ENCODE measurements at regions not wholly inside any gene's neighbourhood (a gene's known extent, or its start where the extent isn't known, plus 50 kb on each side); places are given as distances from the start of the nearest gene placed in this dataset.
"Not testable (repeated sequence)": the region's sequence is repeated elsewhere in the genome, so short reads cannot be mapped to it uniquely, and the experiment has no call there.

DNA sequence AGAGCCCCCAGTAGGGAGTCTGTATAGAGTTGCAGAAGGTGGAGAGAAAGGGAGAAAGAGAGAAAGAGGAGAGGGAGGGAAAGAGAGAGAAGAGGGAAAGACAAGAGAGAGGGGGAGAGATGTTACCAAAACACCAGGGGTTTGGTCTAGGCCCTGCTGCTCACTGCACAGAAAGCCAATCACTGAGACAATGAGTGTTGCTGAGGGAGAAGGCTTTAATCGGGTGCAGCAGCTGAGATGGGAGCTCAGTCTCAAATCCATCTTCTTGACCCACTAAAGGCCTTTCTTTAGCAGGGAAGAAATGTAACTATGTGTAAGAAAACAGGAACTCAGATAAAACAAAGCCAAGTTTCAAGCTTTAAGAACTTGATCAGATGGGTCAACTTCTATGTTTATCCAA lies 198.2 kb upstream of the FOXK1 start:
- no peak overlapping the region for H3K9ac ChIP-seq (ENCODE audit: insufficient read length)
- H3K36me3 ChIP-seq (ENCODE audit: insufficient read depth, low read length), result no peaks in the 10 kb centered on the region
- DNase-seq (ENCODE audit: low read depth, low spot score), result no peak
- H3K4me3 ChIP-seq, result no peak overlapping the region
- no peak for TF ChIP-seq EZH2 (IDR thresholded peaks at IDR 0.05)
- no peak for TF ChIP-seq POLR2AphosphoS5 (IDR thresholded peaks at IDR 0.05; ENCODE audit: borderline replicate concordance, low read depth, low read length)
- TF ChIP-seq FOXP2 (optimal IDR thresholded peaks at IDR 0.05; ENCODE audit: control extremely low read depth, extremely low read length, insufficient read depth), result no peak
- H3K27ac ChIP-seq, result no peak overlapping the region
- H3K9me3 ChIP-seq (ENCODE audit: low read depth, low read length), result 0 out of 2 replicates have a peak, but pooled peaks cover 2% of the 10 kb centered on the region

DNA sequence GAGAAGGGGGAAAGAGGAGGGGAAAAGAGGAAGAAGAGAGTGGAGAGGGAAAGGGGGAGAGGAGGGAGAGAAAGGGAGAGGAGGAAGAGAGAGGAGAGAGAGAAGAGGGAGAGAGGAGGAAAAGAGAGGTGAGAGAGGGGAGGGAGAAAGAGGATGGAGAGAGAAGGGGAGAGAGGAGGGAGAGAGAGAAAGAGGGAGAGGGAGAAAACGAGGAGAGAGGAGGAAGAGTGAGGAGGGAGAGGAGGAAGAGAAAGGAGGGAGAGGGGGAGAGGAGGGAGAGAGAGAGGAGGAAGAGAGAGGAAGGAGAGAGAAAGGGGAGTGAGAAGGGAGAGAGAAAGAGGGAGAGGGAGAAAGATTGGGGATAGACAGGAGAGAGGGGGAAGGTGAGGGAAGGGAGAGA lies 197.6 kb upstream of the FOXK1 start:
- Histone ChIP-seq H3K9ac (ENCODE audit: insufficient read length) (no peak overlapping the region), H3K36me3 (ENCODE audit: insufficient read depth, low read length) (no peaks in the 10 kb centered on the region), H3K27ac (no peak overlapping the region), H3K4me3 (no peak overlapping the region), H3K9me3 (ENCODE audit: low read depth, low read length) (0 out of 2 replicates have a peak, but pooled peaks cover 2% of the 10 kb centered on the region)
- no peak for DNase-seq (ENCODE audit: low read depth, low spot score)
- TF ChIP-seq POLR2AphosphoS5 (IDR thresholded peaks at IDR 0.05; ENCODE audit: borderline replicate concordance, low read depth, low read length), result no peak
- no peak for TF ChIP-seq EZH2 (IDR thresholded peaks at IDR 0.05)
- TF ChIP-seq FOXP2 (optimal IDR thresholded peaks at IDR 0.05; ENCODE audit: control extremely low read depth, extremely low read length, insufficient read depth), result no peak

DNA sequence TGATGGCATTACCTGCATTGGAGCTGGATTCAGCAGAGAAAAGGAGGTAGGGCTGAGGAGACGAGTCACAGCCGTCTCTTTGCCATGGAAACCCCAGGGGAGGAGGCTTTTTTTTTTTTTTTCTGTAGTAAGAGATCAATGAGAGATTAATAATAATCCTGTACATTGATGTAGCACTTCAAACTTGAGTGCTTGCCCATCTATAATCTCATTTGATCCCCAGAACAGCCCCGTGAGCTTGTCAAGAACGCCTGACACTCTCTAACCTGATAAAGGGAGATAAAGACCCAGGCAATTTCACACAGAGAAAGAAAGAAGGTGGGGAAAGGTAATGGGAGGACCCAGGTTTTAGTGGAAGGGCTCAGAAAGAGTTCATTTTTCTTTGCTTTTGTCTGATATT lies 195.2 kb upstream of the FOXK1 start:
- Histone ChIP-seq H3K36me3 (ENCODE audit: insufficient read depth, low read length) (no peaks in the 10 kb centered on the region), H3K27ac (no peak overlapping the region), H3K9ac (ENCODE audit: insufficient read length) (no peak overlapping the region), H3K9me3 (ENCODE audit: low read depth, low read length) (0 out of 2 replicates have a peak, but pooled peaks cover 2% of the 10 kb centered on the region), H3K4me3 (no peak overlapping the region)
- TF ChIP-seq POLR2AphosphoS5 (IDR thresholded peaks at IDR 0.05; ENCODE audit: borderline replicate concordance, low read depth, low read length) (no peak), EZH2 (IDR thresholded peaks at IDR 0.05) (no peak), FOXP2 (optimal IDR thresholded peaks at IDR 0.05; ENCODE audit: control extremely low read depth, extremely low read length, insufficient read depth) (no peak)
- DNase-seq (ENCODE audit: low read depth, low spot score), result no peak

DNA sequence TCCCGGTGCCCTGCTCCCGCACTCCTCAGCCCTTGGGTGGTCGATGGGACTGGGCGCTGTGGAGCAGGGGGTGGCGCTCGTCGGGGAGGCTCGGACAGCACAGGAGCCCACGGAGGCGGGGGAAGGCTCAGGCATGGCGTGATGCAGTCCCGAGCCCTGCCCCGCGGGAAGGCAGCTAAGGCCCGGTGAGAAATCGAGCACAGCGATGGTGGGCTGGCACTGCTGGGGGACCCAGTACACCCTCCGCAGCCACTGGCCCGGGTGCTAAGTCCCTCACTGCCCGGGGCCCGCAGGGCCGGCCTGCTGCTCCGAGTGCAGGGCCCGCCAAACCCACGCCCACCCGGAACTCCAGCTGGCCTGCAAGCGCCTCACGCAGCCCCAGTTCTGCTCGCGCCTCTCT lies 185.2 kb upstream of the FOXK1 start:
- H3K9ac ChIP-seq (ENCODE audit: insufficient read length); H3K36me3 ChIP-seq (ENCODE audit: insufficient read depth, low read length); DNase-seq (ENCODE audit: low read depth, low spot score); H3K4me3 ChIP-seq; H3K27ac ChIP-seq; H3K9me3 ChIP-seq (ENCODE audit: low read depth, low read length): not testable (repeated sequence)

DNA sequence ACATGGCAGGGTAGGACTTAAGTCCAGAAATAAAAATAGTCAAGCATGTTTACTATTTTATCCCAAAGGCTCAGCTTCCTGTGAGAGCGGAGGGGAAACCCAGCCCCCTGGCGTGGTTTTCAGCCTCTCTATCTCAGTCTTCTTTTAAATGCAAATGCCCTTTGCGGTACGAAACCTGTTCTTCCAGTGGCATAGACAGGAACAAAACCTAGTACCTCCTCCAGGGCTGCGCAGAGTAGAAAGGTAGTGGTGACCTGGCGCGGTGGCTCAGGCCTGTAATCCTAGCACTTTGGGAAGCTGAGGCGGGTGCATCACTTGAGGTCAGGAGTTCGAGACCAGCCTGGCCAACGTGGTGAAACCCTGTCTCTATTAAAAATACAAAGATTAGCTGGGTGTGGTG lies 181.3 kb upstream of the FOXK1 start:
- H3K9ac ChIP-seq (ENCODE audit: insufficient read length), result no peak overlapping the region
- TF ChIP-seq FOXP2 (optimal IDR thresholded peaks at IDR 0.05; ENCODE audit: control extremely low read depth, extremely low read length, insufficient read depth), result no peak
- TF ChIP-seq EZH2 (IDR thresholded peaks at IDR 0.05), result no peak
- no peak for TF ChIP-seq POLR2AphosphoS5 (IDR thresholded peaks at IDR 0.05; ENCODE audit: borderline replicate concordance, low read depth, low read length)
- no peaks in the 10 kb centered on the region for H3K9me3 ChIP-seq (ENCODE audit: low read depth, low read length)

DNA sequence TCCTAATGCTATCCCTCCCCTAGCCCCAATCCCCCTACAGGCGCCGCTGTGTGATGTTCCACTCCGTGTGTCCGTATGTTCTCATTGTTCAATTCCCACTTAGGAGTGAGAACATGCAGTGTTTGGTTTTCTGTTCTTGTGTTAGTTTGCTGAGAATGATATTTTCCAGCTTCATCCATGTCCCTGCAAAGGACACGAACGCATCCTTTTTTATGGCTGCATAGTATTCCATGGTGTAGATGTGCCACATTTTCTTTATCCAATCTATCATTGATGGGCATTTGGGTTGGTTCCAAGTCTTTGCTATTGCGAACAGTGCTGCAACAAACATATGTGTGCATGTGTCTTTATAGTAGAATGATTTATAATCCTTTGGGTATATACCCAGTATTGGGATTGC lies 174.2 kb upstream of the FOXK1 start:
- H3K27ac ChIP-seq; H3K4me3 ChIP-seq; DNase-seq (ENCODE audit: low read depth, low spot score): not testable (repeated sequence)

More for the DNA sequence above, 181.3 kb upstream of the FOXK1 start:
- Histone ChIP-seq H3K4me3 (no peak overlapping the region), H3K27ac (no peak overlapping the region), H3K36me3 (ENCODE audit: insufficient read depth, low read length) (no peaks in the 10 kb centered on the region)
- DNase-seq (ENCODE audit: low read depth, low spot score), result no peak

DNA sequence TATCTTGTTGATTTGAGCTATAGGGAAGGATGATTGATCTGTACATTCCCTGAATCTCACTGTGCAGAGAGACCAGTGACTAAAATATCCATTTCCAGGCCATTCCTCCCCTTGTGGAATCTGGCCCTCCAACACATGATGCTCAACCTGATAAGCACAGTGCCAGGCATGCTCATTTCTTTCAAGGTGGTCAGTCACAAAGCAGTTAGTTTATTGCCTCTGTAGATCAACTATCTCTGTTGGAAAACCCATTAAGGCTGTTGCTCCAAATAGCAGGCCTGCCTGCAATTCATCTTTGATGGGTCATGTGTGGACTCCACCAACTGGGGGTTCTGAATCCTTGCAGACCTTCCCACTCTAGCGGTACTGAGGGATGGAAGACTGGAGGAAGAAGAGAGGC lies 168.6 kb upstream of the FOXK1 start:
- Histone ChIP-seq H3K4me3 (no peak overlapping the region), H3K9ac (ENCODE audit: insufficient read length) (no peak overlapping the region), H3K27ac (no peak overlapping the region), H3K9me3 (ENCODE audit: low read depth, low read length) (no peaks in the 10 kb centered on the region), H3K36me3 (ENCODE audit: insufficient read depth, low read length) (no peaks in the 10 kb centered on the region)
- no peak for DNase-seq (ENCODE audit: low read depth, low spot score)
- TF ChIP-seq EZH2 (IDR thresholded peaks at IDR 0.05) (no peak), FOXP2 (optimal IDR thresholded peaks at IDR 0.05; ENCODE audit: control extremely low read depth, extremely low read length, insufficient read depth) (no peak), POLR2AphosphoS5 (IDR thresholded peaks at IDR 0.05; ENCODE audit: borderline replicate concordance, low read depth, low read length) (no peak)

More for the DNA sequence above, 174.2 kb upstream of the FOXK1 start:
- not testable (repeated sequence) for H3K9me3 ChIP-seq (ENCODE audit: low read depth, low read length); H3K36me3 ChIP-seq (ENCODE audit: insufficient read depth, low read length); H3K9ac ChIP-seq (ENCODE audit: insufficient read length)

DNA sequence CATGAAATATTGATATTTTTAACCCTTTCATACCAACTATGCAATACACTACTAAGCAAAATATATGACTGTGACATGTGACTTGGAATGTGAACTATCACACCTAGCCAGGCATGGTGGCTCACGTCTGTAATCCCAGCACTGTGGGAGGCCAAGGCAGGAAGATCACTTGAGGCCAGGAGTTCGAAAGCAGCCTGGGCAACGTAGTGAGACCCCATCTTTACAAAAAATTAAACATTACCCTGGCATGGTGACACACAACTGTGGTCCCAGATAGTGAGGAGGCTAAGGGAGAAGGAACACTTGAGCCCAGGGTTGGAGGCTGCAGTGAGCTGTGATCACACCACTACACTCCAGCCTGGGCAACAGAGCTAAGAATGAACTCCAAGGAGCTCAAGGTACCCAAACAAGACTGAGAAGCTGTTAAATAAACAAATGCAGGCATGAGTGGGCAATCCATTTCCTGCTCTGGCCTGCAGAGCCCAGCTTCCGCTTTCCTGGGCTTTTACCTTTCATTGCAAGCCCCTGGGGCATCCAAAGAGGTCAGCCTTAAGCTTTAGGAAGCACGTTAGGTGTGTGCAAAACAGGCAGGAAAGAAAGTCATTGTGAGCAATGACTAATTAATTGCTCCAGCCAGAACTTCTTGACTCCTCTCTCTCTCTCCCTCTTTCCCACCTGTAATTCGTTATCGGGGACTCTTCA lies 162.1 kb upstream of the FOXK1 start:
- Histone ChIP-seq H3K9ac (ENCODE audit: insufficient read length) (no peak overlapping the region), H3K27ac (no peak overlapping the region), H3K4me3 (no peak overlapping the region), H3K9me3 (ENCODE audit: low read depth, low read length) (no peaks in the 10 kb centered on the region), H3K36me3 (ENCODE audit: insufficient read depth, low read length) (no peaks in the 10 kb centered on the region)
- DNase-seq (ENCODE audit: low read depth, low spot score), result no peak
- TF ChIP-seq EZH2 (IDR thresholded peaks at IDR 0.05) (no peak), FOXP2 (optimal IDR thresholded peaks at IDR 0.05; ENCODE audit: control extremely low read depth, extremely low read length, insufficient read depth) (no peak), POLR2AphosphoS5 (IDR thresholded peaks at IDR 0.05; ENCODE audit: borderline replicate concordance, low read depth, low read length) (no peak)

DNA sequence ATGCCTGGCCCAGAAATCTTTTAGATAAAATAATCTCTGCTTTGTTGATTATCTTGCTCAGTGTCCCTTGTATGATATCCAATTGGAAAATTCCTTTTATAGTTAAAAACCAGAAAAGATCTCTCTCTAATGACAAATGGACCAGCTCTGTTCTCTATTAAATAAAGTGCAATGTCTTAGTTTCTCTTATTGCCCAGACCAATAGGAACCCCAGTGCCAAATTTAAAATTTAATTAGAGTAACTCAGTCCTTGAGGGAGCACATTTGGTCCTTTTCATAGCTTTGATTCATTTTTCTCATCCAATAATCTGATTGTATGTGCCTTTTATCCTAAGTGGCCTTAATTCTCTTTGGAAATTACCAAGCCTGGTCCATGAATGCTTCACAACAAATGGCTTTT lies 158.9 kb upstream of the FOXK1 start:
- no peak for DNase-seq (ENCODE audit: low read depth, low spot score)
- no peaks in the 10 kb centered on the region for H3K36me3 ChIP-seq (ENCODE audit: insufficient read depth, low read length)
- TF ChIP-seq POLR2AphosphoS5 (IDR thresholded peaks at IDR 0.05; ENCODE audit: borderline replicate concordance, low read depth, low read length) (no peak), FOXP2 (optimal IDR thresholded peaks at IDR 0.05; ENCODE audit: control extremely low read depth, extremely low read length, insufficient read depth) (no peak), EZH2 (IDR thresholded peaks at IDR 0.05) (no peak)
- H3K4me3 ChIP-seq, result no peak overlapping the region
- H3K9me3 ChIP-seq (ENCODE audit: low read depth, low read length), result no peaks in the 10 kb centered on the region
- H3K9ac ChIP-seq (ENCODE audit: insufficient read length), result no peak overlapping the region
- no peak overlapping the region for H3K27ac ChIP-seq

Data from SK-N-MC (cell line).